GM18867 (cell line): ENCODE measurements at regions not wholly inside any gene's neighbourhood (a gene's known extent, or its start where the extent isn't known, plus 50 kb on each side); places are given as distances from the start of the nearest gene placed in this dataset.
"Not testable (repeated sequence)": the region's sequence is repeated elsewhere in the genome, so short reads cannot be mapped to it uniquely, and the experiment has no call there.

Source experiments
- ATAC-seq: cut with Tn5 transposase; IDR thresholded peaks from one replicate; pipeline ENCODE4 v1.9.1; 2021; ENCODE audit warnings: mild to moderate bottlenecking, moderate library complexity; ENCODE audit not compliant: unreplicated experiment

DNA sequence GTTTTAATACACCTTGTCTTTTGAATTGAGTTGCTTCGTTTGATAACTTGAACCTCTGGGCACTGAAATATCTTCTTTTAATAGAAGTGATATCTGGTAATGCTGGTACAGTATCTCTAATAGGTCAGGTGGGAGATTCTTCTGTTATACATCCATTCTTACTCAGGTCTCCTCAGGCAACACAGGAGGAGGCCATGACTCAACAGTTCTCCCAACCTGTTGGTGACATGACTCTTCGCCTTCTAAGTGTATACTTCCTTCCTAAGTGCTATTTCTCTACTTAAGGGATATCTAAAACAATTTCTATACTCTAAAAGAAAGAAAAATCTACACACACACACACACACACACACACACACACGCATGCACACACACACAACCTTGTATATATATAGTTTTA lies 509.1 kb downstream of the PCNX1 start:
- ATAC-seq = no peak

DNA sequence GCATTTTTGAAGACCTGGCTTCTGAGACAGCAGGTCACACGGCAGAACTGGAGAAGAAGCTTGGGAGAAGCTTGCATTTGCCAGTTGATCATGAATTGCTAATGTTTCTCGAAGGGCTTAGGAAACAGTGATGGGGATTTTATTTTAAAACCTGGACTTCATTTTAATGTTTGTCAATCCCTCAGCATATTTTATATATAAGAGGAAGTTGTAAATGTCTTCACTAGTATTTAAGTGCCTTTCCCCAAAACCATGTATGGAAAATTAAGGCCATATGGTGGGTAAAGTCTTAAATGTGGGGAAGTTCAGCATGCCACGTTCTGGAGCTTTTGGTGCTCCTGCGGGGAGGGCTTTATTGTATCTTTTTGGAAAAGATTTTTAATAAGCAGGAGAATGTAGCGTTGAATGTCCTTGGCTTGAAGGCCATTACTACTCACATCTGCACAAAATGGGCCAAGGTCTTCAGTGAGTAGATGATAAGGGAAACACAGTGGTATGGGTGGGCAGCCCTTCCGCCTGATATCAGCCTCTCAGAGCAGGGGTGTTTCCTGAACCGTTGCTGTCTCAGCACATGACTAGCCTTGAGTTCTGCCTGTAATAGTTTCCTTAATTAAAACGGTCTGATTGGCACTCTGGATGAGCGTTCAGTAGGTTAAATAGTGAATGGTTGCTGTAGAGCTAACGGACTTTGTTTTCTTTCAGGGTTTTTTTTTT lies 511.4 kb downstream of the PCNX1 start:
- ATAC-seq = no peak

DNA sequence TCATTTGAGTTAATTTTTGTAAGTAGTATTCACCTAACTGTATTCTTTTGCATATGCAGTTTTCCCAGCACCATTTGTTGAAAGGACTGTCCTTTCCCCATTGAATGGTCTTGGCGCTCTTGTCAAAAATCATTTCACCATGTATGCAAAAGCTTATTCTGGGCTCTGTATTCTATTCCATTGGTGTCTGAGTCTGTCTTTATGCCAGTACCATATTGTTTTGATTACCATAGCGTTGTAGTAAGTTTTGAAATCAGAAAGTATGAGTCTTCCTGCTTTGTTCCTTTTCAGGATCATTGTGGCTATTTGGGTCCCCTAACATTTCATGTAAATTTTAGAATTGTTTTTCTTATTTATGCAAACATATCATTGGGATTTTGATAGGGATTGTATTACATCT lies 508.7 kb upstream of the RGS6 start:
- no peak for ATAC-seq

DNA sequence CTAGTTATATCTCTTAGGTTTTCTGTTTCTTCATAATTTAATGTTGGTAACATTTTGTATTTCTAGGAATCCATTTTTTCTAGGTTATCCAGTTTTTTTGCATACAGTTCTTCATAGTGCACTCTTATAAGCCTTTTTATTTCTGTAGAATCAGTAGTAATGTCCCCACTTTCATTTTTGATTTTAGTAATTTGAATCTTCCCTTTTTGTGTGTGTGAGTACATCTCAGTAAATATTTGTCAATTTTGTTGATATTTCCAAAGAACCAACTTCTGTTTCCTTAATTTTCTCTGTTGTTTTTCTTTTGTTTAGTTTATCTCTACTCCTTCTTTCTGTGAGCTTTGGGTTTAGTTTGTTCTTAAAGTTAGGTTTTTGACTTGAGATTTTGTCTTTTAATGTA lies 507.3 kb upstream of the RGS6 start:
- no peak for ATAC-seq

- no peak for ATAC-seq
These were observed 506.2 kb upstream of the RGS6 start for GRCh38 chr14:71426001-71426400.

- no peak for ATAC-seq
These were observed 502.3 kb upstream of the RGS6 start for GRCh38 chr14:71429902-71430301.

GRCh38 chr14:71430321-71430677 lies 501.9 kb upstream of the RGS6 start:
- no peak for ATAC-seq

- peak; percentile 60 for ATAC-seq
These were observed 501.4 kb upstream of the RGS6 start for GRCh38 chr14:71430678-71431376.

DNA sequence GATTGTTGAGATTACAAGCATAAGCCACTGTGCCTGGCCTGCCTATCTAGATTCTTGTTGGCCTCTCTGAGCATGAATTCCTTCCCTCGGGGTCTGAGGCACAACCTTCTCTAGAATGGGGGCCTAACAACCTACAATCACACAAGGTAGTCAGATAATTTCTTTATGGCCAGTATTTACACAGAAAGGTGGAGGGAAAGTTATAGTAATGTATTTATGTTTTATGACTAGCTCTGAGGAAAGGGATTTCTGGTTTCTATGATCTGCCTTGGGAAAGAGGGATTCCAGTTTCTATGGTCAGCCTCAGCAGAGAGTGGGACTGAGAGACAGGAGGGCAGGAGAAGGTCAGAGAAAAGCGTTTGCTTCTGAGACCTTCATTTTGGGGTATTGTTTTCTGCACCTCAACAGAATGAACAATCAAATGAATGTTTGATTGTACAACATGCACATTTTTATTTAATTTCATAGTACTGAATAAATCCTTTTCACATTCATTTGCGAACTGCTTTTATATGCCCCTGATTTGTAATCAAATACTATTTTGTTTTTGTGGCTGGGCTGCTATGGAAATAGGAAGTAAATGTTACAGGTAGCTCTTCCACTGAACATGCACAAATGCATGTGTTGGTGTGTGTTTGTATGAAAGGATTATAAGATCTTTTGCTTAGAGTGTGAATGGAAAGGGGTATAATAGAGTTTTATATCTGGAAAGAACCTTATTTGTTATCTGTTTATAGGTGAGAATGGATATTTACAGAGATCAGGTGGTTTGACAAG lies 499.7 kb upstream of the RGS6 start:
- no peak for ATAC-seq

- ATAC-seq = no peak
These were observed 498.9 kb upstream of the RGS6 start for GRCh38 chr14:71433303-71433702.

DNA sequence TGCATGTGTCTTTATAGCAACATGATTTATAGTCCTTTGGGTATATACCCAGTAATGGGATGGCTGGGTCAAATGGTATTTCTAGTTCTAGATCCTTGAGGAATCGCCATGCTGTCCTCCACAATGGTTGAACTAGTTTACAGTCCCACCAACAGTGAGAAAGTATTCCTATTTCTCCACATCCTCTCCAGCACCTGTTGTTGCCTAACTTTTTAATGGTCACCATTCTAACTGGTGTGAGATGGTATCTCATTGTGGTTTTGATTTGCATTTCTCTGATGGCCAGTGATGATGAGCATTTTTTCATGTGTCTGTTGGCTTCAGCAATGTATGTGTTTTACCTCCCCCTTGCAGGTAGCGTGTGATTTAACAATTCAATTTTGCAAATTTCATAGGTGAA lies 496.6 kb upstream of the RGS6 start:
- ATAC-seq = not testable (repeated sequence)

- ATAC-seq = no peak
These were observed 494.4 kb upstream of the RGS6 start for GRCh38 chr14:71437870-71438269.

GRCh38 chr14:71438684-71439083 lies 493.5 kb upstream of the RGS6 start:
- ATAC-seq = no peak

- ATAC-seq = no peak
These were observed 491.1 kb upstream of the RGS6 start for GRCh38 chr14:71441126-71441525.

- ATAC-seq = no peak
These were observed 488.0 kb upstream of the RGS6 start for GRCh38 chr14:71444030-71444822.

DNA sequence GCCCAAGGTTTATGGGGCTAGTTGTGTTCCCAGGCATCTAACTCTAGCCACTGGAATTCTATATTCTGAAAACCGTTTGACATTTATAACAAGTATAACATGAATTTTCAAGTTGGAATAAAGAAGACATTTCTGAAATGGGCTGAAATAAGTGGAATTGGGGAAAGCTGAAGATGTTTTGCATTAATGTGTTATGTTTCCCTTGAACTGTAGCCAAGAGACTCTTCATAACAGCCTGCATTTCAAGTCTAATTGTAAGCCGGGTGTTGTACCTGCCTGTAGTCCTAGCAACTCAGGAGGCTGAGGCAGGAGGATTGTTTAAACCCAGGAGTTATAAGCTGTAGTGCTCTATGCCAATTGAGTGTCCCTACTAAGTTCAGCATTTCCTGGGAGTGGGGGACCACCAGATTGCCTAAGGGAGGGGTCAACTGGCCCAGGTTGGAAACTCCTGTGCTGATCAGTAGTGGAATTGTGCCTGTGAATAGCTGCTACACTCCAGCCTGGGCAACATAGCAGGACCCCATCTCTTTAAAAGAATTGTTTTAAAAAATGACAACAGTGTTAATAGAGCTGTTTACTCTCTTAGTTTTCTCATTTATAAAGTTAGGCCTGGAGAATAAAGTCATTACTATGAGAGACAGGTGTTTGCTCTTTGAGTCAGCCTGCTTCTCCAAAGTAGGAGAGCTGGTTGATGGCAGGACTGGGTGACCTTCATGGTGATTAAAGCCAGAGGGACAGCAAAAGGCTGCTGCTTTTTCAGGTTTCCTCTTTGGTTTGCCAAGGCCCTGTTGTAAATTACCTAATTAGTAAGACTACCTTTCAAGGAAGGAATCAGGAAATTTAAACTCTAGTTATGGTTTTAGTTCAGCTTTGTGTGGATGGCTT lies 483.6 kb upstream of the RGS6 start:
- ATAC-seq = no peak

DNA sequence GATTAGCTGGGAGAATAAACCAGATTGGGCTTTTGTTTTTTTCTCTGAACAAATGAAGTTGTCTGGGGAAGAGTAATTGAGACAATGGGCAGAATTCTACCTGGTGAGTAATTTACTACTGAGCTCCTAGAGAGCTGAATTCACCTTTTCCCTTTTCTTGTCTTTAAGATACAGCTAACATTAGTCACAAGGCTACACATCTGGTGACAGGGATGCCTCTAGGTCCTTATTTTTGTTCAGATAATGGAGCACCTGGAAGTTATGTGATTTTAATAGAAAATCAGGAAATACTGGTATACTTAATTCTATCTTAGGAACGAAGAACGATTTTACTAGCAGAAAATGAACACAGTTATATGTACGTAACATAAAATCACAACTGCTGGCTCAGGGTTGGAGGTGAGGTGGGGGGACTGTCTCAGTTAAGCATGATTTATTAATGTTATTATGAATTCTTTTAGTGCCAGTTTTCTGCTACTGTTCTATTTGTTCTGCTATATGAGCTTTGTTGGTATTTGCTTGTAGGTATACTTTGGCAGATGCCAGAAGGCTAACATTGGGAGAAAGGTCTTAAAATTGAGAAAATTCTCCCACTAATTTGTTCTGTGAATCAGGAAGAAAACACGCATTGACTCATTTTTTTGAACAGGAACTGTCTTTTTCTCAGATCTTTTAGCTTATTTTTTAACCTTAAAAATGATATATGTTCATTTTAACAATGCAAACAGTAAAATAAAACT lies 482.7 kb upstream of the RGS6 start:
- ATAC-seq = no peak

GRCh38 chr14:71451501-71451900 lies 480.7 kb upstream of the RGS6 start:
- no peak for ATAC-seq

DNA sequence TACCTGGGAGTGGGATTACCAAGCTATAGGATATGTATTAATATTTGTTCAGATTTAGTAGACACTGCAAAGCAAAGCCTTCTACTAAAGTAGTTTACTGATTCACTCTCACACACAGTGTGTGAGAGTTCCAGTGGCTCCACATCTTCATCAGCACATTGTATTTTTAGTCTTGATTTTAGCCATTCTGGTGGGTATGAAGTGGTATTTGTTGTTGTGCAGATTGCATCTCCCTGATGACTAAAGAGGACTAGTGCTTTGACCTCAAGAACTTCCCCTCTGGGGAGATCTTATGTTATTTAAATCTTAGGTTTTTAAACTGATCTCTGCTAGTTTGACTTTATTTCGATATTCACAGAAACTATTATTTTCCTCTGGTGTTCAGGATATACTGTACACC lies 479.7 kb upstream of the RGS6 start:
- ATAC-seq = no peak

DNA sequence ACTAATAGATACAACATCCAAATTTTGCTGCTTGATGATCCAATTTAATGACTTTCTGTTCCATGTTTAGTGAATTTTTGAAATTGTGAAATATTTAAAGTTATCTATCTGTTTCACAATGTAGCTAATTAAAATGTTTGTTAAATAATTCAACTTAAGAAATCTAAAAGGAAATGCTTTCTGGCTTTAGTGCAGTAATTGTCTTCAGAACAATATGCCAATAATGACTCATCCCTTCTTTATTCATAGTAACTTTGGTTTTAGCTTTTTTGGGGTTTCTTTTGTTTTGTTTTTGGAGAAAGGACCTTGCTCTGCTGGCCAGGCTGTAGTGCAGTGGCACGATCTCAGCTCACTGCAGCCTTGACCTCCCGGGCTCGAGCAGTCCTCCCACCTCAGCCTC lies 479.2 kb upstream of the RGS6 start:
- no peak for ATAC-seq
